ENCODE measurements at regions not wholly inside any gene's neighbourhood (a gene's known extent, or its start where the extent isn't known, plus 50 kb on each side); places are given as distances from the start of the nearest gene placed in this dataset.

GRCh38 chr22:23396362-23397007, 183.6 kb downstream of the IGLL1 start:
- Histone ChIP-seq H4K20me1 (ENCODE audit: insufficient read depth) (no peaks in the 10 kb centered on the region), H3K27me3 (ENCODE audit: insufficient read depth, low read length) (no peaks in the 10 kb centered on the region), H3K27ac (ENCODE audit: low read depth, low read length) (no peak overlapping the region), H3K4me1 (ENCODE audit: control insufficient read depth in 1 of 2, insufficient read depth in 2 of 2, low read length in 2 of 2) (peaks cover 5 to 6% of the 10 kb centered on the region in 2 experiments; a peak in 2 of 4 replicates), H3K9me2 (ENCODE audit: insufficient read depth) (no peaks in the 10 kb centered on the region), H3K36me3 (ENCODE audit: control insufficient read depth in 1 of 2, insufficient read depth in 2 of 2, low read length in 2 of 2) (no peaks in the 10 kb centered on the region), H3K79me2 (ENCODE audit: insufficient read depth, low read length) (no peaks in the 10 kb centered on the region), H3K9ac (ENCODE audit: low read length) (no peak overlapping the region), H2AFZ (ENCODE audit: low read depth, low read length, poor library complexity, severe bottlenecking) (no peak overlapping the region), H3K9me3 (ENCODE audit: control insufficient read depth in 1 of 2, insufficient read depth in 1 of 2, low read depth in 1 of 2, low read length in 2 of 2) (no peaks in the 10 kb centered on the region), H3K4me2 (ENCODE audit: low read length) (no peak overlapping the region), H3K4me3 (replicated peaks in 1 of 2; ENCODE audit: low read depth in 1 of 2, low read length in 2 of 2) (no peak overlapping the region)
- intact Hi-C loops (cut with micrococcal nuclease), result no loop called here
- ChIA-PET RAD21 (ENCODE audit: low non-redundant PET in 1 of 2, low total read pairs in 2 of 2, uncharacterized antibody in 2 of 2, unreplicated experiment in 2 of 2) (no interaction called here), CTCF (interaction anchor here (1.1 kb wide), 1 partner anchor 11 kb away, joined by 3 read pairs; no protein-coding TSS in a partner anchor), POLR2A (no interaction called here)
- ATAC-seq (no peak), DNase-seq (ENCODE audit: low read depth, low spot score) (no peak)
- no TSS peak for BruUV-seq (replicated peaks)
- TF ChIP-seq YY1 (IDR thresholded peaks at IDR 0.05; ENCODE audit: extremely low read depth, insufficient replicate concordance, low read depth, low read length) (no peak), FOSL1 (IDR thresholded peaks at IDR 0.05; ENCODE audit: low read depth) (no peak), RAD21 (IDR thresholded peaks at IDR 0.05; ENCODE audit: low read depth) (no peak), JUND (IDR thresholded peaks at IDR 0.05) (no peak), EGR1 (IDR thresholded peaks at IDR 0.05; ENCODE audit: low read depth) (no peak), CTCF (IDR thresholded peaks at IDR 0.05 in 2 of 3, conservative IDR thresholded peaks at IDR 0.05 in 1 of 3; ENCODE audit: borderline replicate concordance in 1 of 3, insufficient read depth in 1 of 3, low read depth in 2 of 3, low read length in 2 of 3) (no peak), REST (IDR thresholded peaks at IDR 0.05; ENCODE audit: low read depth) (no peak), CBX3 (IDR thresholded peaks at IDR 0.05; ENCODE audit: low read depth) (no peak), ZBTB33 (IDR thresholded peaks at IDR 0.05; ENCODE audit: extremely low read depth, insufficient replicate concordance, low read length) (no peak), POLR2A (IDR thresholded peaks at IDR 0.05; ENCODE audit: borderline replicate concordance, extremely low read depth, insufficient read depth, insufficient read length) (no peak), SRF (IDR thresholded peaks at IDR 0.05; ENCODE audit: low read depth) (no peak), CEBPB (IDR thresholded peaks at IDR 0.05; ENCODE audit: low read depth) (no peak), ELF1 (IDR thresholded peaks at IDR 0.05; ENCODE audit: borderline replicate concordance, low read depth) (no peak), TCF7L2 (IDR thresholded peaks at IDR 0.05; ENCODE audit: borderline replicate concordance, extremely low read depth, insufficient read depth, insufficient read length) (no peak), POLR2AphosphoS5 (IDR thresholded peaks at IDR 0.05; ENCODE audit: low read depth, low read length) (no peak), ZFX (IDR thresholded peaks at IDR 0.05) (no peak), EZH2phosphoT487 (IDR thresholded peaks at IDR 0.05; ENCODE audit: borderline replicate concordance) (no peak)
- TF ChIP-seq, protein P1, sequence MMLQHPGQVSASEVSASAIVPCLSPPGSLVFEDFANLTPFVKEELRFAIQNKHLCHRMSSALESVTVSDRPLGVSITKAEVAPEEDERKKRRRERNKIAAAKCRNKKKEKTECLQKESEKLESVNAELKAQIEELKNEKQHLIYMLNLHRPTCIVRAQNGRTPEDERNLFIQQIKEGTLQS (IDR thresholded peaks at IDR 0.05), result no peak
